Ascending aorta (tissue), 2 donors: ENCODE measurements at regions not wholly inside any gene's neighbourhood (a gene's known extent, or its start where the extent isn't known, plus 50 kb on each side); places are given as distances from the start of the nearest gene placed in this dataset.

Source experiments
- DNase-seq, 2 donors: peaks; one replicate each; pipeline ENCODE4 v3.0.0-alpha.2; 2019; ENCODE audit warnings: low spot score in 2 of 2
- H3K27ac ChIP-seq, 2 donors: fragments of 200-600 bp; sonication (generic); one replicate each; pipeline ENCODE4 v1.5.1; 2016 to 2017; ENCODE audit warnings: mild to moderate bottlenecking in 1 of 2
- H3K27me3 ChIP-seq: fragments of 200-600 bp; sonication (generic); one replicate; pipeline ENCODE4 v1.5.1; 2017
- H3K36me3 ChIP-seq, 2 donors: fragments of 200-600 bp; sonication (generic); one replicate each; pipeline ENCODE4 v1.5.1; 2016
- H3K4me1 ChIP-seq, 2 donors: fragments of 200-600 bp; sonication (generic); one replicate each; pipeline ENCODE4 v1.5.1; 2016 to 2017; ENCODE audit warnings: mild to moderate bottlenecking in 1 of 2
- H3K4me3 ChIP-seq, 2 donors: fragments of 200-600 bp; sonication (generic); one replicate each; pipeline ENCODE4 v1.5.1; 2016 to 2017; ENCODE audit warnings: mild to moderate bottlenecking in 1 of 2
- H3K9me3 ChIP-seq, 2 donors: fragments of 200-600 bp; sonication (generic); one replicate each; pipeline ENCODE4 v1.5.1; 2016
- CTCF ChIP-seq, 3 experiments: fragments of 200-600 bp in 2 of 3; fragments of 450-650 bp in 1 of 3; sonication (generic) in 2 of 3; IDR thresholded peaks; one replicate each; pipeline ENCODE4 v1.5.1; 2016 to 2019; ENCODE audit warnings: antibody characterized with exemption in 3 of 3, mild to moderate bottlenecking in 1 of 3, moderate library complexity in 1 of 3
- intact Hi-C: fragments of 100-400 bp; cut with DNase I; formaldehyde crosslinking; loops from one replicate; pipeline ENCODE4 v1.15.1; 2023

GRCh38 chr18:67217551-67218166 lies 298.9 kb downstream of the DSEL start:
- no peaks in the 10 kb centered on the region for H3K36me3 ChIP-seq
- TF ChIP-seq CTCF (IDR thresholded peaks at IDR 0.05): peak; percentile 61 to 79 (median 79)
- intact Hi-C loops: loop anchor here (1.0 to 10.0 kb wide), 4 partner anchors 297 to 1444 kb away; no protein-coding TSS in a partner anchor
- no peak overlapping the region for H3K4me3 ChIP-seq
- DNase-seq: peak in 1 of 2 donors; percentile 75
- H3K27ac ChIP-seq: no peak overlapping the region
- no peaks in the 10 kb centered on the region for H3K27me3 ChIP-seq
- no peaks in the 10 kb centered on the region for H3K9me3 ChIP-seq
- H3K4me1 ChIP-seq: no peaks in the 10 kb centered on the region

DNA sequence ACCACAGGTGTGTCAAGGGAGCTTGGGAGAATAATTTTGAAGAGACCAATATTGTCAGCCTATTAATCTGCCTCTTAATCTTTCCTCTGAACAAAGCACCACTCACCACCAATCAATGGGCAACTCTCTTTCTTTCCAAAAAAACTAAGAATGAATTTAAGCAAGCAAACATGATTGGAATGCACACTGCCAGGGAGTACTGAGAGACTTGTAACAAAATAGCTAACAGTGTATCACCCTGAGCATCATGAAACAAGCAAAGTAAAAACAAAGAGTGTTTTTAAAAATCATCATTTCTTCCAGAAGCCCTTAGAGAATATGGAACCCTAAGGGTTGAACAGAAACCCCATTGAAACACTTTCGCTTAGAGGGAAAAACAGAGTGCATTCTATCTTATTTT lies 299.7 kb downstream of the DSEL start:
- Histone ChIP-seq H3K4me1 (no peaks in the 10 kb centered on the region), H3K9me3 (no peaks in the 10 kb centered on the region), H3K27me3 (no peaks in the 10 kb centered on the region), H3K36me3 (no peaks in the 10 kb centered on the region), H3K4me3 (no peak overlapping the region), H3K27ac (no peak overlapping the region)
- DNase-seq: no peak
- intact Hi-C loops: loop anchor here (1.0 to 10.0 kb wide), 4 partner anchors 298 to 1444 kb away; no protein-coding TSS in a partner anchor
- TF ChIP-seq CTCF (IDR thresholded peaks at IDR 0.05): no peak

- DNase-seq: no peak
These were observed 300.8 kb downstream of the DSEL start for GRCh38 chr18:67215686-67216085.

GRCh38 chr18:67211646-67212045 lies 304.9 kb downstream of the DSEL start:
- TF ChIP-seq CTCF (IDR thresholded peaks at IDR 0.05): no peak
- H3K27me3 ChIP-seq: no peaks in the 10 kb centered on the region
- intact Hi-C loops: loop anchor here (10.0 kb wide), 1 partner anchor 633 kb away; no protein-coding TSS in a partner anchor

More at GRCh38 chr18:67215686-67216085, 300.8 kb downstream of the DSEL start:
- Histone ChIP-seq H3K4me3 (no peak overlapping the region), H3K4me1 (no peaks in the 10 kb centered on the region), H3K9me3 (no peaks in the 10 kb centered on the region), H3K36me3 (no peaks in the 10 kb centered on the region), H3K27me3 (no peaks in the 10 kb centered on the region), H3K27ac (no peak overlapping the region)
- TF ChIP-seq CTCF (IDR thresholded peaks at IDR 0.05): no peak
- intact Hi-C loops: loop anchor here (2.0 to 10.0 kb wide), 3 partner anchors 299 to 1407 kb away; no protein-coding TSS in a partner anchor

DNA sequence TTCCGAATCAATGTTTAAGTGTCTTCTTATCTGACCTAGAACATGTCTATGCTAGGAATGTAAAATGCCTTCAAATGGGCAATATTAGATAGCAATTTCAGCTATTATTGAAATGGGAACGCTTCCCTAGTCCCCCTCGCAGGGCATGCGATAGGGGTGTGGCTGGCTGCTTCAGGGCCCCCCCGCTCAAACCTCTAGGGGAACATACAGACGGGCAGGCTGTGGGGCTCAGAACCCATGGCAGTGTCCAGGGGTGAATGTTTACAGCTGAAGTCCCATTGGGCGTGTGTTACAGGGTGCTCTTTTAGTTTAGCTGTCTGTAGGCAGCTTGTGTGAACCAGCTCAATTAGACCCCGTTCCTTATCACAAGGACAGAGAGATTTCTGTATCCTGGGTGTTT lies 315.9 kb downstream of the DSEL start:
- Histone ChIP-seq H3K27ac (no peak overlapping the region), H3K4me3 (no peak overlapping the region), H3K9me3 (no peaks in the 10 kb centered on the region), H3K27me3 (no peaks in the 10 kb centered on the region), H3K4me1 (no peaks in the 10 kb centered on the region), H3K36me3 (no peaks in the 10 kb centered on the region)
- no peak for DNase-seq
- intact Hi-C loops: loop anchor here (1.0 kb wide), 1 partner anchor 96 kb away; no protein-coding TSS in a partner anchor
- no peak for TF ChIP-seq CTCF (IDR thresholded peaks at IDR 0.05)

More at GRCh38 chr18:67211646-67212045, 304.9 kb downstream of the DSEL start:
- H3K36me3 ChIP-seq: no peaks in the 10 kb centered on the region
- no peaks in the 10 kb centered on the region for H3K4me1 ChIP-seq
- H3K9me3 ChIP-seq: no peaks in the 10 kb centered on the region
- no peak overlapping the region for H3K27ac ChIP-seq
- no peak for DNase-seq
- no peak overlapping the region for H3K4me3 ChIP-seq
